Adrenal gland (tissue), 5 donors: ENCODE measurements at regions not wholly inside any gene's neighbourhood (a gene's known extent, or its start where the extent isn't known, plus 50 kb on each side); places are given as distances from the start of the nearest gene placed in this dataset.

Experiments
- CTCF ChIP-seq, 6 experiments: fragments of 450-650 bp in 4 of 6; fragments of 200-600 bp in 2 of 6; sonication (generic) in 1 of 6; IDR thresholded peaks; 1 replicate in 5 of 6; 2 replicates in 1 of 6; pipeline versions ENCODE4 v1.5.1 to v1.8.0; 2016 to 2021; ENCODE audit warnings: antibody characterized with exemption in 6 of 6, mild to moderate bottlenecking in 2 of 6, moderate library complexity in 1 of 6
- POLR2A ChIP-seq, 2 donors: fragments of 450-650 bp; IDR thresholded peaks; one replicate each; pipeline ENCODE4 v1.6.1; 2017; ENCODE audit warnings: antibody characterized with exemption in 2 of 2, mild to moderate bottlenecking in 2 of 2, moderate library complexity in 1 of 2
- donor health status: DM: no; HTN: no; CAD: no.

- TF ChIP-seq CTCF (IDR thresholded peaks at IDR 0.05) (no peak), POLR2A (IDR thresholded peaks at IDR 0.05) (no peak)
These were observed 374.6 kb upstream of the FAT3 start for GRCh38 chr11:91850021-91850420.
